K562 (cell line): ENCODE measurements at regions not wholly inside any gene's neighbourhood (a gene's known extent, or its start where the extent isn't known, plus 50 kb on each side); places are given as distances from the start of the nearest gene placed in this dataset.
A peak's percentile ranks its signal among the peaks of the same experiment; 100 is the strongest.

Experiments used
- ATF4 ChIP-seq: fragments of 450-650 bp; formaldehyde crosslinking; IDR thresholded peaks from 2 replicates; pipeline ENCODE4 v1.4.0; 2022; ENCODE audit warnings: mild to moderate bottlenecking, moderate library complexity
- CAMTA2 ChIP-seq: fragments of 250-450 bp; sonication (Bioruptor Pico); conservative IDR thresholded peaks from 2 replicates; pipeline ENCODE4 v1.5.1; 2022
- DPF2 ChIP-seq: fragments of 450-650 bp; IDR thresholded peaks from 2 replicates; pipeline ENCODE4 v1.6.1; 2016
- ELF1 ChIP-seq: fragments of 200-800 bp; sonication (Bioruptor generic); IDR thresholded peaks from 2 replicates; pipeline ENCODE4 v1.6.1; 2016; ENCODE audit warnings: missing genetic modification characterization, missing compliant biosample characterization
- EP400 ChIP-seq: fragments of 450-650 bp; IDR thresholded peaks from 2 replicates; pipeline ENCODE4 v1.6.1; 2017; ENCODE audit warnings: antibody characterized with exemption, mild to moderate bottlenecking, moderate library complexity
- GATAD2A ChIP-seq: fragments of 450-650 bp; IDR thresholded peaks from 2 replicates; pipeline ENCODE4 v1.6.1; 2017
- HMBOX1 ChIP-seq: sonication (generic); IDR thresholded peaks from 2 replicates; pipeline ENCODE4 v1.6.1; 2016
- HNRNPK ChIP-seq: fragments of 200-400 bp; formaldehyde crosslinking; IDR thresholded peaks from one replicate; pipeline ENCODE4 v1.6.1; 2018; ENCODE audit warnings: mild to moderate bottlenecking, low read depth, low read length; ENCODE audit not compliant: poor library complexity, severe bottlenecking
- HNRNPUL1 ChIP-seq: fragments of 200-400 bp; formaldehyde crosslinking; IDR thresholded peaks from 2 replicates; pipeline ENCODE4 v1.6.1; 2017; ENCODE audit warnings: low read length
- ILF3 ChIP-seq: fragments of 450-650 bp; IDR thresholded peaks from 2 replicates; pipeline ENCODE4 v1.6.1; 2018; ENCODE audit warnings: antibody characterized with exemption, mild to moderate bottlenecking, moderate library complexity, borderline replicate concordance
- LEF1 ChIP-seq: fragments of 450-650 bp; IDR thresholded peaks from 2 replicates; pipeline ENCODE4 v1.6.1; 2016; ENCODE audit warnings: mild to moderate bottlenecking
- MTA2 ChIP-seq: fragments of 450-650 bp; IDR thresholded peaks from 2 replicates; pipeline ENCODE4 v1.6.1; 2016; ENCODE audit warnings: low read depth
- NFRKB ChIP-seq: fragments of 450-650 bp; IDR thresholded peaks from 2 replicates; pipeline ENCODE4 v1.6.1; 2016; ENCODE audit warnings: low read depth
- RFX7 ChIP-seq: fragments of 250-450 bp; sonication (Bioruptor Pico); IDR thresholded peaks from 2 replicates; pipeline ENCODE4 v1.5.1; 2021; ENCODE audit warnings: mild to moderate bottlenecking
- RNF219 ChIP-seq: fragments of 250-450 bp; sonication (Bioruptor Pico); IDR thresholded peaks from 2 replicates; pipeline ENCODE4 v1.5.0; 2022; ENCODE audit warnings: mild to moderate bottlenecking
- SNAPC5 ChIP-seq: fragments of 250-450 bp; sonication (Bioruptor Pico); IDR thresholded peaks from 2 replicates; pipeline ENCODE4 v1.8.0; 2021; ENCODE audit warnings: moderate library complexity, mild to moderate bottlenecking, inconsistent platforms
- SREBF2 ChIP-seq: sonication (generic); formaldehyde crosslinking; IDR thresholded peaks from 2 replicates; pipeline ENCODE4 v1.4.0; 2020; ENCODE audit warnings: mild to moderate bottlenecking, missing genetic modification reagents
- TCF15 ChIP-seq: fragments of 250-450 bp; sonication (Bioruptor Pico); IDR thresholded peaks from 2 replicates; pipeline ENCODE4 v1.8.0; 2022; ENCODE audit warnings: moderate library complexity, mild to moderate bottlenecking, inconsistent platforms
- ZNF778 ChIP-seq: fragments of 450-650 bp; formaldehyde crosslinking; IDR thresholded peaks from 2 replicates; pipeline ENCODE4 v1.4.0; 2020; ENCODE audit warnings: mild to moderate bottlenecking, moderate library complexity
- ZNF830 ChIP-seq: fragments of 250-450 bp; sonication (Bioruptor Pico); IDR thresholded peaks from 2 replicates; pipeline ENCODE4 v1.5.0; 2021; ENCODE audit warnings: mild to moderate bottlenecking
- TF ChIP-seq, protein P1 (sequence below): sonication (generic); formaldehyde crosslinking; IDR thresholded peaks from 2 replicates; pipeline ENCODE4 v1.8.1; 2023; ENCODE audit warnings: mild to moderate bottlenecking, missing genetic modification reagents
- TF ChIP-seq, protein P2 (sequence below): fragments of 450-650 bp; formaldehyde crosslinking; IDR thresholded peaks from 2 replicates; pipeline ENCODE4 v1.4.0; 2020; ENCODE audit warnings: mild to moderate bottlenecking, mixed read lengths

DNA sequence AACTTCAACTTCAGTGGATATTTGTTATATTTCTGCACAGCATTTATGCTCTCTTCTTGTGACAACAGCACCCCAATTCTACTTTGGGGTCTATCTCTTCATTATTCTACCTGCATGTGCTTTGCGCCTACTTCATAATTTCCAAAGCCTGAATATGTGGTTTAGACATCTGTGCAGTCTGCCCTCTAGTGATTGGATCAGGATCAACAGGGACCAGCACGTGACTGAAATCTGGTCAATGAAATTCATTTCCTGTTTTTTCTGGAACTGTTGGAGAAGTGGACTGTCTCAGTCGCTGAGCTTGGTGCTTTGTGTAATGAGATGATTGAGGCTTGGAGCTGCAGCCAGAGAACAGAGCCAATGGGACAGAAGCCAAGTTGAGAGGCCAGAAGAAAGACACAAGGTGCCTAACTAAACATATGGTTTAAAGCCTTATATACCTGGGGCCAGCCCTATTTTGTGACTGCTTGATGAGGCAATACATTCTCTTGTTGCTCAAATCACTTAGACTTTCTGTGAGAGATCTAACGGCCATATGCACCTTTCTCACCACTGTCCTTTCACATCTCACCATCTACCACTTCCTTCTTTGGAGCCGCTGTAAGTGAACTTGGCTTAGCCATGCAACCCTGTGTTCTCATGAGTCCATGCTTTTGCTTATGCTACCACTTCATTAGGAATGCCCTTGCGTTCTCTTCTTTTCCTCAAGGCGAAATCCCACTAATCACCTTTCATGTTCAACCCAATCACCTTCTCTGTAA lies 68.8 kb upstream of the PPP2R2B start (continued):
- no peak for TF ChIP-seq HNRNPUL1
- no peak for TF ChIP-seq ILF3
- TF ChIP-seq RNF219, result no peak
- no peak for TF ChIP-seq EP400
- TF ChIP-seq HNRNPK, result no peak
- no peak for TF ChIP-seq ZNF830 (CRISPR knock-in tag)
- TF ChIP-seq, protein P1, sequence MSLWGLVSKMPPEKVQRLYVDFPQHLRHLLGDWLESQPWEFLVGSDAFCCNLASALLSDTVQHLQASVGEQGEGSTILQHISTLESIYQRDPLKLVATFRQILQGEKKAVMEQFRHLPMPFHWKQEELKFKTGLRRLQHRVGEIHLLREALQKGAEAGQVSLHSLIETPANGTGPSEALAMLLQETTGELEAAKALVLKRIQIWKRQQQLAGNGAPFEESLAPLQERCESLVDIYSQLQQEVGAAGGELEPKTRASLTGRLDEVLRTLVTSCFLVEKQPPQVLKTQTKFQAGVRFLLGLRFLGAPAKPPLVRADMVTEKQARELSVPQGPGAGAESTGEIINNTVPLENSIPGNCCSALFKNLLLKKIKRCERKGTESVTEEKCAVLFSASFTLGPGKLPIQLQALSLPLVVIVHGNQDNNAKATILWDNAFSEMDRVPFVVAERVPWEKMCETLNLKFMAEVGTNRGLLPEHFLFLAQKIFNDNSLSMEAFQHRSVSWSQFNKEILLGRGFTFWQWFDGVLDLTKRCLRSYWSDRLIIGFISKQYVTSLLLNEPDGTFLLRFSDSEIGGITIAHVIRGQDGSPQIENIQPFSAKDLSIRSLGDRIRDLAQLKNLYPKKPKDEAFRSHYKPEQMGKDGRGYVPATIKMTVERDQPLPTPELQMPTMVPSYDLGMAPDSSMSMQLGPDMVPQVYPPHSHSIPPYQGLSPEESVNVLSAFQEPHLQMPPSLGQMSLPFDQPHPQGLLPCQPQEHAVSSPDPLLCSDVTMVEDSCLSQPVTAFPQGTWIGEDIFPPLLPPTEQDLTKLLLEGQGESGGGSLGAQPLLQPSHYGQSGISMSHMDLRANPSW (CRISPR knock-in tag), result no peak
- TF ChIP-seq, protein P2, sequence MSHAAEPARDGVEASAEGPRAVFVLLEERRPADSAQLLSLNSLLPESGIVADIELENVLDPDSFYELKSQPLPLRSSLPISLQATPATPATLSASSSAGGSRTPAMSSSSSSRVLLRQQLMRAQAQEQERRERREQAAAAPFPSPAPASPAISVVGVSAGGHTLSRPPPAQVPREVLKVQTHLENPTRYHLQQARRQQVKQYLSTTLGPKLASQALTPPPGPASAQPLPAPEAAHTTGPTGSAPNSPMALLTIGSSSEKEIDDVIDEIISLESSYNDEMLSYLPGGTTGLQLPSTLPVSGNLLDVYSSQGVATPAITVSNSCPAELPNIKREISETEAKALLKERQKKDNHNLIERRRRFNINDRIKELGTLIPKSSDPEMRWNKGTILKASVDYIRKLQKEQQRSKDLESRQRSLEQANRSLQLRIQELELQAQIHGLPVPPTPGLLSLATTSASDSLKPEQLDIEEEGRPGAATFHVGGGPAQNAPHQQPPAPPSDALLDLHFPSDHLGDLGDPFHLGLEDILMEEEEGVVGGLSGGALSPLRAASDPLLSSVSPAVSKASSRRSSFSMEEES (CRISPR knock-in tag), result peak; percentile 62
- TF ChIP-seq GATAD2A, result no peak
- TF ChIP-seq SREBF2 (CRISPR knock-in tag), result no peak
- no peak for TF ChIP-seq ZNF778 (CRISPR knock-in tag)
- TF ChIP-seq CAMTA2, result no peak
- TF ChIP-seq SNAPC5 (CRISPR knock-in tag), result no peak
- TF ChIP-seq LEF1, result no peak
- no peak for TF ChIP-seq NFRKB
- no peak for TF ChIP-seq ELF1
- TF ChIP-seq ATF4, result no peak
- no peak for TF ChIP-seq RFX7 (CRISPR knock-in tag)
- no peak for TF ChIP-seq MTA2
- TF ChIP-seq HMBOX1, result no peak
- no peak for TF ChIP-seq DPF2
- no peak for TF ChIP-seq TCF15 (CRISPR knock-in tag)
